GM12892 (cell line): ENCODE measurements at regions not wholly inside any gene's neighbourhood (a gene's known extent, or its start where the extent isn't known, plus 50 kb on each side); places are given as distances from the start of the nearest gene placed in this dataset.

Experiments
- POLR2A ChIP-seq: IDR thresholded peaks from 2 replicates; pipeline ENCODE4 v1.6.1; 2011; ENCODE audit warnings: low read depth, low read length, control low read depth
- POLR2AphosphoS5 ChIP-seq: IDR thresholded peaks from 2 replicates; pipeline ENCODE4 v1.6.1; 2011; ENCODE audit warnings: low read depth, low read length, control low read depth

DNA sequence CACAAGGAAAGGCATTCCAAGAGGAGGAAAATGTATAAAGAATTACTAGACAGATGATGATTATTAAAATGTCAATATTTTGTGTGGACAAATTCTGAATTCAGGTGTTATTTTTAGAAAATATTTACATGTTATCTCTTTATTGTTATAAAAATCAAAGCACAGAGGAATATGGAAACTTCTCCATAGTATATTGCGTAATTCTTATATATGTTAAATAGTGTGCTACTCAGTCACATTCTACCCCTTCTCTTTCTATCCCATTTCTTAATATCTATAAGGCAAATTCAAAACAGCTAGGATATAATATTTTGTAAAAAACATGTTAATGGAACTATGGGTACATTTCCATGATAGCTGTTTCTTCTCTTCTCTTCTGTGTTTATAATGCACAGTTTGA, 546.8 kb upstream of the FTMT start:
- TF ChIP-seq POLR2A, result no peak
- no peak for TF ChIP-seq POLR2AphosphoS5
